Activated CD8-positive, alpha-beta memory T cell treated with anti-CD3 and anti-CD28 coated beads, Interleukin-2, amount 10 ng/mL, durations not matched to agents 7 days and 5 days (primary cell): ENCODE measurements at regions not wholly inside any gene's neighbourhood (a gene's known extent, or its start where the extent isn't known, plus 50 kb on each side); places are given as distances from the start of the nearest gene placed in this dataset.
"Not testable (repeated sequence)": the region's sequence is repeated elsewhere in the genome, so short reads cannot be mapped to it uniquely, and the experiment has no call there.

Experiments
- ATAC-seq: fragments of 150-1000 bp; cut with Tn5 transposase; one replicate; pipeline ENCODE4 v1.10.0; 2021; ENCODE audit warnings: moderate library complexity
- CTCF ChIA-PET: fragments of 350-600 bp; sonication (Branson Sonifier 250); formaldehyde crosslinking; loops from one replicate; lab custom pipeline; 2021; ENCODE audit warnings: antibody characterized with exemption; lab: Charles Lee
- DNase-seq: peaks from one replicate; pipeline ENCODE4 v3.0.0-alpha.2; 2020
- H3K27ac Mint-ChIP-seq: one replicate; pipeline ENCODE4 v1.8.0; 2021; ENCODE audit warnings: mild to moderate bottlenecking, mixed read lengths
- H3K27me3 Mint-ChIP-seq: one replicate; pipeline ENCODE4 v1.8.0; 2021; ENCODE audit warnings: mixed read lengths
- H3K36me3 Mint-ChIP-seq: one replicate; pipeline ENCODE4 v1.8.0; 2021; ENCODE audit warnings: mild to moderate bottlenecking, mixed read lengths
- H3K4me1 Mint-ChIP-seq: one replicate; pipeline ENCODE4 v1.8.0; 2021; ENCODE audit warnings: mixed read lengths
- H3K4me3 Mint-ChIP-seq: one replicate; pipeline ENCODE4 v1.8.0; 2021; ENCODE audit warnings: mild to moderate bottlenecking, moderate library complexity, mixed read lengths
- H3K9me3 Mint-ChIP-seq: one replicate; pipeline ENCODE4 v1.8.0; 2022; ENCODE audit warnings: low read depth, mixed read lengths

DNA sequence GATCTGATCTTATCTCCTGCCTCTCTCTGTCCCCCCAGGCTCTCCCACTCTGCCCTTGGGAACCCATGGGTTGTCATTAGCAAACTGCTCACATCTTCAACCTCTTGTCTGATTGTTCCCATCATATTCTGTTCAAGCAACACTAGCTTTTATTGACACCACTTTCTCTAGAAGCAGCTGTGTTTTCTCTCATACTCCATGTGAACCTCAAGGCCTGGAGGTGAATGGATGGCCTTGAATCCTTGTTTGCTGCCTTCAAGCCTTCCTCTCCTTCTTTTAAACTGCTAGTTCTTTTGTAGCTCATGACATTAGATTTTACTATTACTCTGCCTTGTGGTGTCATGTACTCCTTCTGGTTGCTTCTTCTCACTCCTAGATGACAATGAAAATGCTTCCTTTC is 149.5 kb upstream of the WDFY3 start:
- peaks cover 6% of the 10 kb centered on the region for H3K9me3 Mint-ChIP-seq
- no peaks in the 10 kb centered on the region for H3K36me3 Mint-ChIP-seq
- CTCF ChIA-PET, result no interaction called here
- ATAC-seq, result no peak
- H3K27me3 Mint-ChIP-seq, result no peaks in the 10 kb centered on the region
- H3K4me3 Mint-ChIP-seq, result no peak overlapping the region
- no peak overlapping the region for H3K27ac Mint-ChIP-seq
- no peaks in the 10 kb centered on the region for H3K4me1 Mint-ChIP-seq
- no peak for DNase-seq

DNA sequence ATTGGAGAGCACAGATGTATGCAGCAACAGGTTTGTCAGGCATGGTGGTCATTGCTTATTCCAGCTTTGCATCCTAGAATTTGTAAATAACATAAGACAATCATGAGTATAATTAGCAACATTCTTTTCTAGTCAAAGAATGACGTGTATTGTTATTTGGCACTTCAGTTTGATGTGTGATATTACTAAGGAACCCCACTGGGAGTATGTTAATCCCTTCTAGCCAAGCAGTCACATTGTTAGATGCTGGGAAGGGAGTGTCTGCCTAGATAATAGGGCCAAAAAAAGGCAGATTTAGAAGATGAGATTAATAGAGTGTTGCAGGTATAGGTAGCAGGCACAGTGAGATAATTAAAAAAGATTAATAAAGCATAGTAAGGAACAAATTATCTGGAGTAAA is 159.2 kb upstream of the WDFY3 start:
- Mint-ChIP-seq H3K27ac (no peak overlapping the region), H3K27me3 (no peaks in the 10 kb centered on the region), H3K4me3 (no peak overlapping the region), H3K9me3 (peaks cover 6% of the 10 kb centered on the region), H3K4me1 (no peaks in the 10 kb centered on the region), H3K36me3 (no peaks in the 10 kb centered on the region)
- CTCF ChIA-PET, result no interaction called here
- DNase-seq (no peak), ATAC-seq (no peak)

DNA sequence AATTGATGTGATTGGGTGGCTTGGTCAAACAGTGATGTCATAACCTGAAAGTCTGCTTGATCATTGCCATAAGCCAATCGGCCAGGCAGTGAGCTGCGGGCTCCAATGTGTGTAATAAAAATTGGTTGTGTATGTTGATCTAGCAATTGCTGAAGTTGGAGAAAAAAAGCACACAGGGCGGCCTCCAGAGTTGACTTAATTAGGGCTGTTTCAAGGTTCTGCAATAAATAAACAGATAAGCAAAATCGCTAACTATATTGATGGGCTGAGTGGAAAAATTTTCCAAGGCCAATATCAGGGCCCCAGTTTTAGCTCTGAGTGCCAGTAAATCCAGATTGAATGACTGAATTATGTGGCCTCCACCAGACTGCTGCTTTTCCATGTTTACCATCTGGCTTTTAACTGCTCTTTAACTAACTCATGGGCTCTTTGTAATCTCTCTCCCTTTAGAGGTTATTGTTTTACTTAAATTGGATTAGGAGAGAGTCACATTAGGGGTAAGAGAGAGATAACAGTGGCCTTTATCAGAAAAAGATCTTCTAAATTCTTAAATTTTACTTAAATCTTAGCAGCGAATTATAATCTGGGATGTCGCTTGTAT is 160.6 kb upstream of the WDFY3 start:
- Mint-ChIP-seq H3K27ac (no peak overlapping the region), H3K27me3 (no peaks in the 10 kb centered on the region), H3K36me3 (no peaks in the 10 kb centered on the region), H3K4me1 (no peaks in the 10 kb centered on the region), H3K9me3 (peaks cover 6% of the 10 kb centered on the region), H3K4me3 (no peak overlapping the region)
- DNase-seq (no peak), ATAC-seq (no peak)
- CTCF ChIA-PET, result no interaction called here

DNA sequence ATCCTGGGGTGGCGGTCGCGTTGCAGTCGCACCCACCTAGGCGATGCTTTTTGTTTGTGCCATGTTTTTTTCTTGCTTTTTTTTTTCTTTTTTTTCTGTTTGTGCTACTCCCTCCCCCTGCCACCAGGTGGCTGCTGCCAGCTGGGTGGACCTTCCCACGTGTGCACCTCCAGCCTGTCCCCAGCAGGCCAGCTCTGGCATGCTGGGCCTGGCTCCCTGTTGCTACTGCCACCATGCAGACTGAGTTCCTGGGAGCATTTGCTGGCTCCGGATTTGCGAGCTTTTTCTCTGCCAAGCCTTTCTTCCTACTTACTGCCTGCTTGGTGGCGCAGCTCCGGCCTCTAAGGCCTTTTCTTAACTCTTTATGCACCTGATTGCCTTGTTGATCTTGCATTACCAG is 161.2 kb upstream of the WDFY3 start:
- no peak for DNase-seq
- Mint-ChIP-seq H3K4me1 (no peaks in the 10 kb centered on the region), H3K27ac (no peak overlapping the region), H3K4me3 (no peak overlapping the region), H3K27me3 (no peaks in the 10 kb centered on the region), H3K9me3 (peaks cover 6% of the 10 kb centered on the region), H3K36me3 (no peaks in the 10 kb centered on the region)
- CTCF ChIA-PET, result no interaction called here
- ATAC-seq, result no peak

DNA sequence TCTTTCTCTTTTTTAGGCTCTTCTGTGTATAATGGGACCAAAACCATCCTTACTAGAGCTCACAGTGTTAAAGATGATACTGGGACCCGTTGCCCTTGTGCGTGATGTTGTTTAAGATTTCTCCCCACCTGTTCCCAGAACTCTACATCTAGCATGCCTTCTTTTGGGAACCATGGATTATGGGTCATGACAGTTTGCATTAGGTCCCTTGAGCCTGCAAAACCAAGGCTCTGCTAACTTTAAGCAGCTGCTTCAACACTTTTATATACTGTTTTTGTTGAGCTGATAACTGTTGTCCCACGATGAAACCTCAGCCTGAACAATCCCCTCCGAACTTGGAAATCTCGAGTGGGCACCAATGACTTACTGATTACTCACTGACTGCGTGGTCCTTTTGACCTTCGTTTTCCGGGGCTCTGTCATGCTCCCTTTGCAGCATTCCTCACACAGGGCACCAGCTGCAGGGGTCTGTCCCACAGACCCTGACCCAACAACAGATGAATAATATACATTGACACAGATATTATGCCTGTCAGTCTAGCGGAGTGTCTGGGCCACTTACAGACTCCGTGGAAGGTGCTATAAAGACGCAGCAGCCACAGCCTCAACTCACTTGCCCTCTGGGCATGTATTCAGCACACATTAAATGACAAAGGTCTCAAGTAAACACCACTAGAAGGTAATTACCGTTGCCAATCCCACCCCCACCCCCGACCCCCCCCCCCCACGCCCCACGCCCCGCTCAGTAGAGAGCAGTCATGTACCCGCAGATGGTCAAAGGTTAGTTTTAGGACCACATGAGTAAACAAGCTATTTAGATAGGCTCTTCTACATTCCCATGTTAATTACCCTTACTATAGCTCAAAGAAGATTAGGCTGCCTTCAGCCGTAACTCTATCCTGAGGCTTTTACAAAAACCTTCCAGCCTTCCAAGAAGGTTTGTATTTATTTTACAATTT is 162.0 kb upstream of the WDFY3 start:
- no peak for ATAC-seq
- H3K4me3 Mint-ChIP-seq, result no peak overlapping the region
- CTCF ChIA-PET, result no interaction called here
- no peaks in the 10 kb centered on the region for H3K36me3 Mint-ChIP-seq
- no peak overlapping the region for H3K27ac Mint-ChIP-seq
- H3K9me3 Mint-ChIP-seq, result peaks cover 6% of the 10 kb centered on the region
- H3K4me1 Mint-ChIP-seq, result no peaks in the 10 kb centered on the region
- H3K27me3 Mint-ChIP-seq, result no peaks in the 10 kb centered on the region
- DNase-seq, result no peak

DNA sequence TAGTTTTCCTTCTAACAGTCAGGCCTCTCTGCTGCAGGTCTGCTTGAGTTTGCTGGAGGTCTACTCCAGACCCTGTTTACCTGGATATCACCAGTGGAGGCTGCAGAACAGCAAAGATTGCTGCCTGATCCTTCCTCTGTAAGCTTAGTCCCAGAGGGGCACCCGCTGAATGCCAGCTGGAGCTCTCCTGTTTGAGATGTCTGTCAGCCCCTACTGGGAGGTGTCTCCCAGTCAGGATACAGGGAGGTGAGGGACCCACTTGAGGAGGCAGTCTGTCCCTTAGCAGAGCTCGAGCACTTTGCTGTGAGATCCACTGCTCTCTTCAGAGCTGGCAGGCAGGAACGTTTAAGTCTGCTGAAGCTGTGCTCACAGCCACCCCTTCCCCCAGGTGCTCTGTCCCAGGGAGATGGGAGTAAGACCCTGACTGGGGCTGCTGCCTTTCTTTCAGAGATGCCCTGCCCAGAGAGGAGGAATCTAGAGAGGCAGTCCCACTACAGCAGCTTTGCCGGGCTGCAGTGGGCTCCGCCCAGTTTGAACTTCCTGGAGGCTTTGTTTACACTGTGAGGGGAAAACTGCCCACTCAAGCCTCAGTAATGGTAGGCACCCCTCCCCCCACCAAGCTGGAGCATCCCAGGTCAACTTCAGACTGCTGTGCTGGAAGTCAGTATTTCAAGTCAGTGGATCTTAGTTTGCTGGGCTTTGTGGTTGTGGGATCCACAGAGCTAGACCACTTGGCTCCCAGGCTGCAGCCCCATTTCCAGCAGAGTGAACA is 163.1 kb upstream of the WDFY3 start:
- ATAC-seq, H3K4me1 Mint-ChIP-seq, CTCF ChIA-PET, H3K36me3 Mint-ChIP-seq, DNase-seq, H3K9me3 Mint-ChIP-seq, H3K4me3 Mint-ChIP-seq, H3K27ac Mint-ChIP-seq, H3K27me3 Mint-ChIP-seq: not testable (repeated sequence)

DNA sequence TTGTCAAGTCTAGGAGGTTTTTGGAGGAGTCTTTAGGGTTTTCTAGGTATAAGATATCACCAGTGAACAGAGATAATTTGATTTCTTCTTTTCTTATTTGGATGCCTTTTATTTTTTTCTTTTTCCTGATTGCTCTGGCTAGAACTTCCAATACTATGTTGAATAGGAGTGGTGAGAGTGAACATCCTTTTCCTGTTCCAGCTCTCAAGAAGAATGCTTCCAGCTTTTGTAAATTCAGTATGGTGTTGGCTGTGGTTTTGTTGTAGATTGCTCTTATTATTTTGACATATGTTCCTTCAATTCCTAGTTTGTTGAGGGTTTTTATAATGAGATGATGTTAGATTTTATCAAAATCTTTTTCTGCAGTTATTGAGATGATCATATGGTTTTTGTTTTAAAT is 165.6 kb upstream of the WDFY3 start:
- CTCF ChIA-PET, result no interaction called here
- H3K27me3 Mint-ChIP-seq, result no peaks in the 10 kb centered on the region
- H3K4me3 Mint-ChIP-seq, result no peak overlapping the region
- ATAC-seq (no peak), DNase-seq (no peak)
- H3K9me3 Mint-ChIP-seq, result peaks cover 6% of the 10 kb centered on the region
- no peaks in the 10 kb centered on the region for H3K36me3 Mint-ChIP-seq
- no peaks in the 10 kb centered on the region for H3K4me1 Mint-ChIP-seq
- no peak overlapping the region for H3K27ac Mint-ChIP-seq

DNA sequence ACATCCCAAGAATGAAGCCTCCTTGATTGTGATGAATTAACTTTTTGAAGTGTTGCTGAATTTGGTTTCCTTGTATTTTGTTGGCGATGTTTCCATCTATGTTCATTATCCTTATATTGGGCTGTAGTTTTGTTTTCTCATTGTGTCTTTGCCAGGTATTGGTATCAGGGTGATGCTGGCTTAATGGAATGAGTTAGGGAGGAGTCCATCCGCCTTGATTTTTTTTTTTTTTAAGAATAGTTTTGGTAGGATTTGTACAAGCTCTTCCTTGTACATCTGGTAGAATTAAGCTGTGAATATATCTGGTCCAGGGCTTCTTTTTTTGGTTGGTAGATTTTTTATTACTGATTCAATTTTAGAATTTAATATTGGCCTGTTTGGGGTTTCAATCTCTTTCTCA is 166.1 kb upstream of the WDFY3 start:
- no peaks in the 10 kb centered on the region for H3K27me3 Mint-ChIP-seq
- no peak overlapping the region for H3K27ac Mint-ChIP-seq
- no peak overlapping the region for H3K4me3 Mint-ChIP-seq
- ATAC-seq (no peak), DNase-seq (no peak)
- peaks cover 6% of the 10 kb centered on the region for H3K9me3 Mint-ChIP-seq
- H3K4me1 Mint-ChIP-seq, result no peaks in the 10 kb centered on the region
- CTCF ChIA-PET, result no interaction called here
- H3K36me3 Mint-ChIP-seq, result no peaks in the 10 kb centered on the region

DNA sequence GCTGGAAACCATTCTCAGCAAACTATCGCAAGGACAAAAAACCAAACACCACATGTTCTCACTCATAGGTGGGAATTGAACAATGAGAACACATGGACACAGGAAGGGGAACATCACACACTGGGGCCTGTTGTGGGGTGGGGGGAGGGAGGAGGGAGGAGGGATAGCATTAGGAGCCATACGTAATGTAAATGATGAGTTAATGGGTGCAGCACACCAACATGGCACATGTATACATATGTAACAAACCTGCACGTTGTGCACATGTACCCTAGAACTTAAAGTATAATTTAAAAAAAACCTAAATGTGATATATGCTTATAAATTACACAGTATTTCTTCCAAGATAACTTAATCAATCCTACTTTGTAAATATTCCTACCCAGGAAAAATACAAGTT is 173.3 kb upstream of the WDFY3 start:
- H3K4me1 Mint-ChIP-seq, CTCF ChIA-PET, H3K4me3 Mint-ChIP-seq, H3K9me3 Mint-ChIP-seq, H3K27me3 Mint-ChIP-seq, H3K27ac Mint-ChIP-seq, ATAC-seq, DNase-seq, H3K36me3 Mint-ChIP-seq: not testable (repeated sequence)

DNA sequence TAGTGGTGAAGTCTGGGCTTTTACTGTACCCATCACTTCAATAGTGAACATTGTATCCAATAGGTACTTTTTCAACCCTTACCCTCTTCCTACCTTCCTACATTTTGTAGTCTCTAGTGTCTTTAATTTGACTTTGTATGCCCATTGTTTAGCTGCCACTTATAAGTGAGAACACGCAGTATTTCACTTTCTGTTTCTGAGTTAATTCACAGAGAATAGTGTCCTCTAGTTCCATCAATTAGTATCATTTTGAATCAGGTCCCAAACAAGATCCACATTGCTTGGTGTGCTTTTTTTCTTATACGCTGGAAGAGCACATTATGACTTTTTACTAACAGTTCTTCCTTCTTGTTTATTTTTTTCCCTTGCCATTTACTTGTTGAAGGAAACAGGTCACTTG is 176.0 kb upstream of the WDFY3 start:
- no peak for ATAC-seq
- Mint-ChIP-seq H3K9me3 (no peaks in the 10 kb centered on the region), H3K27me3 (no peaks in the 10 kb centered on the region), H3K4me3 (no peak overlapping the region), H3K36me3 (no peaks in the 10 kb centered on the region), H3K4me1 (no peaks in the 10 kb centered on the region), H3K27ac (no peak overlapping the region)
- CTCF ChIA-PET, result no interaction called here
- no peak for DNase-seq

DNA sequence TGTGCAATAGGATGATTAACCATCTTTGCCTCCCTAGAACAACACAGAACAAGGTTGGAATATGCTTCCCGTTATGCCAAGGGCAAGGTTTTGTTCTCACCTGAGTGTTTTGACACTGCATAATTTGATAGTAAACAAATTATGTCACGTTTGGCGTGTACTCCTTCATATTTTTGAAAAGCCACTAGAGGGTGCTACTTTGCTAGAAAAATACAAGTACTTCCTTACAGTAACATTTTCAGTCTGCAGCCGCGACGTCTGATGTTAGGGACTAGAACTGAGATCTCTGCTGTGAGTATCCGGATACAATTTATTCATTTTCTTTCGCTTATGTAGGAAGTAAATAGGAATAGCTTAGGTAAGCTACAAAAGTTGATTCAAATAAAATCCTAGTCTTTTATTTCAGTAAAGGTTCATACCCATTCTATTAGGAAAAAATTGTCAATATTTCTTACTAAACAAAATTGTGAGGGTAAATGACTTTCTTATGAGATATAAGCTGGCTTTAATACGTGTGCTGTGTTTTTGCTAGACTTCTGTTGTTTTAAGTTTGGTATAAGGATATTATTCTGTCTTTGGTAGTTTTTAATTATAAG is 181.1 kb upstream of the WDFY3 start:
- Mint-ChIP-seq H3K27ac (no peak overlapping the region), H3K4me3 (no peak overlapping the region), H3K27me3 (no peaks in the 10 kb centered on the region), H3K4me1 (no peaks in the 10 kb centered on the region), H3K36me3 (no peaks in the 10 kb centered on the region), H3K9me3 (no peaks in the 10 kb centered on the region)
- CTCF ChIA-PET, result interaction anchor here (1.1 kb wide), 1 partner anchor 222 kb away, joined by 3 read pairs; no protein-coding TSS in a partner anchor
- ATAC-seq (peak; percentile 36), DNase-seq (peak; percentile 43)

DNA sequence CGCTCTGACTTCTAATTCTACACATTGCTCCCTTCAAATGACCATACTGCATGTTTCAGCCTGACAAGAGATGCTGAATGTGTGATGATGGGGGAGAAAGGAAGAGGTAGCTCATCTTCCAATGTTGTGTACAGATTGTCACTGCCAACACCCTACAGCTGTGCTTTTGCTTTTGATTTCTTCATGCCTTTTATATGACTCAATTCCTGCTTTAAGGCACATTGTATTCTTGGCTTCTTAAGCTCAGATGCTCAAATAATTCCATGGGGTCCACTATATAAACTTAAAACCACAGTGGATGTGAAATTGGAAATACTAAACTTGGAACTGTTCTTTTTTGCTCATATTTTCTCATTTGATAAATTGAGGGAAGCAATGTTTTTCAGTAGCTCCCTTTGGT is 183.2 kb upstream of the WDFY3 start:
- CTCF ChIA-PET, result interaction anchor here (1.1 kb wide), 1 partner anchor 10 kb away, joined by 3 read pairs; no protein-coding TSS in a partner anchor
- no peak for ATAC-seq
- Mint-ChIP-seq H3K4me3 (no peak overlapping the region), H3K36me3 (no peaks in the 10 kb centered on the region), H3K9me3 (no peaks in the 10 kb centered on the region), H3K27me3 (no peaks in the 10 kb centered on the region), H3K4me1 (no peaks in the 10 kb centered on the region), H3K27ac (no peak overlapping the region)
- no peak for DNase-seq

DNA sequence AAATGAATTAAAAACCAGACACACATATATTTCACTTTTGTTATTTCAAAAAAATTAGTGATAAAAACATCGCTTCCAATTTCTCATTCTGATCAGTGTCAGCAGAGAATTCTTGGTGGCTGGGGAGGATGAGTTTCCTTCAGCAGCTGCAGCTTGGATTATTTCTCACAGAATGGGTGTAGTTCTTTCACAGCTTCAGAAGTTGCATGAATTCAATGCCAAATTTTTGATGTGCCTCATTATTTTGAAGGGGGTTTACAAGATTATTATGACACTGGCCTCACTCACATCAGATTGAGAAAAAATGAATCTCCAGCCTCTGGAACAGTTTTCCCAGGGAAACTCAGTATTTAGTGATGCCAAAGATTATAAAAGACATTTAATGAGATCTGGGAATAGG is 184.9 kb upstream of the WDFY3 start:
- no peak for ATAC-seq
- Mint-ChIP-seq H3K27me3 (no peaks in the 10 kb centered on the region), H3K27ac (no peak overlapping the region), H3K36me3 (no peaks in the 10 kb centered on the region), H3K4me1 (no peaks in the 10 kb centered on the region), H3K4me3 (no peak overlapping the region), H3K9me3 (no peaks in the 10 kb centered on the region)
- CTCF ChIA-PET, result no interaction called here
- no peak for DNase-seq
